HG02870 (cell line): ENCODE measurements at regions not wholly inside any gene's neighbourhood (a gene's known extent, or its start where the extent isn't known, plus 50 kb on each side); places are given as distances from the start of the nearest gene placed in this dataset.

ENCODE experiments used
- ATAC-seq: cut with Tn5 transposase; IDR thresholded peaks from one replicate; pipeline ENCODE4 v1.9.1; 2021; ENCODE audit warnings: mild to moderate bottlenecking, moderate library complexity; ENCODE audit not compliant: unreplicated experiment

- no peak for ATAC-seq
These were observed 101.9 kb upstream of the KCNMB2 start for GRCh38 chr3:178434206-178434805.

GRCh38 chr3:178435575-178435974 lies 100.7 kb upstream of the KCNMB2 start:
- no peak for ATAC-seq

- no peak for ATAC-seq
These were observed 99.5 kb upstream of the KCNMB2 start for GRCh38 chr3:178436773-178437172.

- no peak for ATAC-seq
These were observed 99.0 kb upstream of the KCNMB2 start for GRCh38 chr3:178437236-178437635.

DNA sequence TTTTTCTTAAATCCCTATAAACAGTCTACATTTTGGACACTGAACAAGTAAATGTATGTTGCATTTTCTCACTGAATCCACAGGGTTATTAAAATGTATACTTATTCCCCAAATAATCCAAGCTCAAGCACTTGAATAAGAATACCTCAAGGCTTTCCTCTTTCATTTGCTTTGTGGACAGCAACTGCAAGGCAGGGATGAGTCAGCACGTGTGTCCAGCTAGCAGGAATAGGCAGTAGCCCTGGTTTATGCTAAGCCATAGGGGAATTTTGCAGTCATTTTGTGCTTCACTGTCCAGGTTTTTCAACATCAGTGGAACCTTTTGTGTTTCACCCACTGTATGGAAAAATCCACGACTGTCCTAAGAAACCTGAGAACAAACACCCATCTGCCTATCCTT lies 96.7 kb upstream of the KCNMB2 start:
- ATAC-seq: no peak

DNA sequence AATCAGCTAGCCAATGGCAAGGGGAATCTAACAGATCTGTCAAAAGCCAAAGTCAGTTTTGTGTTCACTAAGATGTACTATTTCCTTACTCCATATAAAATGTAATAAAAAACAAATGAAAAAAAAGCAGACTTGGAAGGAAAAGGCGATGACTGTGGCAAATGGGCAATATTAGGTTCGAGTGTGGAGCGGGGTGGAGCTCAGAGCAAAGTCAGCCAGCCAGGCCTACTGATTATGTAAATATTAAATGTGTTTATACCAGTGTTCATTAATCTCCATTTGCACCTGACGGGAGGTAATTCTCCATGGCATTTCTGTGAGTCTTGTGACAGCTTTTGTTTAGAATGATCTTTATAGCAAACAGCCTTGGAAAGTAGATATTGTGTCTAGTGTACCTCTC lies 96.2 kb upstream of the KCNMB2 start:
- no peak for ATAC-seq

- ATAC-seq: no peak
These were observed 92.6 kb upstream of the KCNMB2 start for GRCh38 chr3:178443634-178444033.

DNA sequence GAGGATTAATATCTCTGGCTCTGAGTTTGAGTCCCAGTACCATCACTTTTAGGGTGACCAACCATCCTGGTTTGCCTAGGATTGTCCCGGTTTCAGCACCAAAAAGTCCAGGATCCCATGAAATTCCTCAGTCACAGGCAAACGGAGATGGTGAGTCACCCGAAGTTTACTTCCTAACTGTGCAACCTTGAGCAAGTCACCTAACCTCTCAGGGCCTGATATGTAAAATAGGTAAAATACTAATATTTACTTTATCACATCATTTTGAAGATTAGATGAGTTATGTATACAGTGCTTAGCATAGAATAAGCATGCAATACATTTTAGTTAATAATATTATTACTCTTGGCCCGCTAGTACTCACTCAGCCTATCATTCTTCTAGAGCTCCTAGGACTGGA lies 91.1 kb upstream of the KCNMB2 start:
- ATAC-seq: no peak

DNA sequence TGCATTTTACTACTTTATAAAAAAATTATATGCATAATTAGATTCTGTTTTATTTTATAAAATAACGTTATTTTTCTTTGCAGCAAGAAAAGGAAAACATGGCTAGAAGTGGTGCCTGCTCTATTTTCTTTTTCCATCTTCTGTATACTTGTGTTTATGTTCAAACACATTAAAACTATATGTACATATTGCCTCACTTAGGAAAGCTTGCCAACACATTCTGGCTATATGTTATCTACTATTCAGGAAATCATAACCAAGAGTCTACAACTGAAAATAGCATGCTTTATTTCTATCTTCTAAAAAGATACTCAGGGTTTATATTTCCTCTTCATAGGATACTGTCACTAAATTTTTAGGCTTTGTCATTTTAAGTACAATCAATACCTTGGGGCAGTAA lies 90.2 kb upstream of the KCNMB2 start:
- ATAC-seq: no peak

DNA sequence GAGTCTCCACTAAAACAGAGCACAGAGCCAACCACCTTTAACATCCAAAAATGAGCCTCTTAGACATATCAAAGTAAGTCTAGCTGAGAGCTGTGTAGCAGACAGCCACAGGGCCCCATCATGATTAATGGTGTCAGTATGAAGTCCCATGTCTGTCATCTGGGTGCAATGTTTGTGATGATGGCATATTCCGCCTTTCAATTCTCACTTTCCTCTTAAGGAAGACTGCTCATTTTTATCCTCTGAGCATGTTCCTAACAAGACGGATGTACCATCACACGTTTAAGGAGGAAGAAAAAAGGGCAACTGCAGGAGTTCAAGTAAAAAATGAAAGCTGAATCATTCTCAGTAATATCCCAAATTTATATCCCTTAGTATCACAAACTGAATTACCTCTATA lies 85.8 kb upstream of the KCNMB2 start:
- ATAC-seq: no peak

GRCh38 chr3:178451799-178452198 lies 84.4 kb upstream of the KCNMB2 start:
- no peak for ATAC-seq

DNA sequence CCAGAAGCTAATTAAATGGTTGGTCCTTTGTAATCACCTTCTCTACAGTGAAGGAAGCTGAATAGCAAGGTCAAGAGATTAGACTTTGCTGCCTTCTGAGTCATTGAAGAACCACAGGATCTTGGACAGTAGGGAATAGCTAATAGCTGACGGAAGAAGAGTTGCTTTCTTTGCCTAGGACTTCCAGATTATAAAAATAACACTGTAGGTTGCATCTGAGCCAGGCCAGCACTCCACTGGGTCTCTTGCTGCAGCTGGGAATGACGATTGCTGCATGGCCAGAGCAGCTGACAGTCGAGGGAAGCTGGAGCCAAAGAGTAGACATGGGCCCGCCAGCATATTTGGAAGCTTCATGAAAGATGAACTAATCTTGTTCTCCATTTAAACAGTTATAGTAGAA lies 81.5 kb upstream of the KCNMB2 start:
- no peak for ATAC-seq

DNA sequence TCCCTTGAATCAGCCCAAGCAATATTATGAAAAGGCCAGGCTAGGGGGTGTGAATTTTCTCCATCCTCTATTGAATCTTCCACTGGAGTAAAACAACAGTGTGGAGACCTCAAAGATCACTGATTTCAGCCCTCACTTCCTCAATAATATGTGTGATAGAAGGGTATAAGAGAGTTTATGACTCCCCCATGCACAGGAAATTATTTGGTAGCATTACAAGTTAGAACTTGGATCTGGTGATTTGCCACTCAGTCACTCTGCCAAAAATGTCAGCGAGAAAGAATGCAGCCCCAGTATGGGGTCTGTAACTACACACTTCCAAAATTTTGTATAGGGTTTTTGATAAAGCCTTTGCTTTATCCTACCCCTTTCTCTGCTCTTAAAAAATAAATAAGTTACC lies 81.0 kb upstream of the KCNMB2 start:
- ATAC-seq: no peak

- ATAC-seq: no peak
These were observed 80.3 kb upstream of the KCNMB2 start for GRCh38 chr3:178455946-178456345.

DNA sequence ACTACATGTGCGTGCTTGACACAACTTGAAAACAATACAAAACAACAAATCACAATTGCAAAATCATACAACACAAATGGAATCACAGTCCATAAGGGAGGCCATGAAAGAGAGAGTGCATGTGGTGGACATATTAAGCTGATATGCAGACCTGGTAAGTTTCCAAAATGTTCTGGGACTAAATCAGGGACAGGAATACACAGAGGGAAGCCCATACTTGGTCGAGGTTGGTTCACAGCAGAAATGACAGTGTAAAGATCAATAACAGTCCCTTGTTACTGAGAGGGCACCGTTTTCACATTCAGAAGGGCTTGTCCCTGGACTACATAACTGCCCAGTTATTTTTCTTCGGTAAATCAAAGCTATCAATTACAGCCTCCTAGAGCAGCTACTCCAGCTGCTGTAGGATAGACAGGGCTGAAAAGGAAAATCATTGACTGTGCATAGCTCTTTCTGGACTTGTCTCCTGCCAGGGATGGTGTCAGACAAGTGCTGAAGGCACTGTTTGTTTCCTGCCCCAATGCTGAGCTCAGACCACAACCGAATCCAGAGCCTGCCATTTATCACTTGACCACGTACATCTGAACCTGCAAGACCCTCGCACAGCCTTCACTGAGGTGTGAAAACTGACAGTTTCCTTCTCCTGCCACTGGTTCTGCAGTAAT lies 79.5 kb upstream of the KCNMB2 start:
- ATAC-seq: no peak

DNA sequence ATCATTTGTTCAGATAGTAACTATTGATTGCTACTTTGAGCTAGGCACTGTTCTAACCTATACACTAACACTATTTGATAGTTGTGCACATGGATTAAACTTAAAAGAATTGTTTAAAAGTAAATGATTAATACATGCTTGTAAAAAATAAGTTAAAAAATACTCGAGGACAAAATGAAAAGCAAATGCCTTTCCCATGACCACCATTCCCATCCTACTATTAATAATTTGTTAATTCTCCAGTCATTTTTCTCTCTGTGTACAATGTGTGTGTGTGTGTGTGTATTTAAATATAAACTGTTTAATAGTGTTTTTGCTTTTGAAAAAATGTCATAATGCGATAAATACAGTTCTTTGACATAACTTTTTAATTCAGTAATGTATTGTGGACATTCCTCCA lies 78.7 kb upstream of the KCNMB2 start:
- no peak for ATAC-seq

GRCh38 chr3:178458313-178459037 lies 77.8 kb upstream of the KCNMB2 start:
- ATAC-seq: no peak

GRCh38 chr3:178459038-178459410 lies 77.2 kb upstream of the KCNMB2 start:
- ATAC-seq: no peak

DNA sequence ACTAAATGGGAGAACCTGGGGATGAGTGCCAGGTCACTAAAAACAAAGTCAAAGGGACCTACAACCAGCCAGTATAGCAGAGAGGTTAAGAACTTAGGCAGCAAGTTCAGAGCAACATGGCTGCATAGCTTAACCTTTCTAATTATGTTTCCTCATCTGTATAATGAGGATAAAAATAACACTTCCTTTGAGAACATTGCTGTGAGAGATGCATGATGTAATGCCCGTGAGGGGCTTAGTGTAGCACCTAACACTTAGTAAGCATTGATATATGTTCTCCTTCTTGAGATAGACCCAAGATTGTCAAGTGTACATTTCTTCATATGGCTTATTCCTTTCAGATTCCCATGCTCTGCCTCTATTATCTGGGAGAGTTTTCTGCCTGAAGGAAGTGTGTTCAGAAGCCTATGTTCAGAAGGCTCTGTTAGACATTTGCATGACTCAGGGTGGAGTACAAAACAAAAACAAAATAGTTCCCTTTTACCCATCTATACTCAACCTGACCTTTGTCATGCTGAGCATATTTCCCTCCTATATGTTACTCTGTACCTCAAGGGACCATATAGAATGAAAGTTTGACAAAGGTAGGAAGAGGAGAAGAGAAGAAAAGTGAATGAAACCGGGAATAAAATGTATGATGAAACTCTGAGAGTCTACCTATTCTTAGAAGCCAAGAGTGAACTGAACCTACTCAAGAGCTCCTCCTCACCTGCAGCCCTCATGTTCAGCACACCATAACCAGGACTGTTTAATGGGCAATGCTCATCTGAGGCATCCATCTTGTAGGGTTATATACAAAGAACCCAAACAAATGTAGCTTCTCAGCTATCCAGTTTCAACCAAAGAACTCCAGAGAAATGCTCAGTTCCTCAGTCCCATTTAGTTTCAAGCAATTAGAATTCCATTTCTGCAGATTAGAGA lies 70.7 kb upstream of the KCNMB2 start:
- peak; percentile 45 for ATAC-seq

GRCh38 chr3:178472941-178473340 lies 63.3 kb upstream of the KCNMB2 start:
- no peak for ATAC-seq

DNA sequence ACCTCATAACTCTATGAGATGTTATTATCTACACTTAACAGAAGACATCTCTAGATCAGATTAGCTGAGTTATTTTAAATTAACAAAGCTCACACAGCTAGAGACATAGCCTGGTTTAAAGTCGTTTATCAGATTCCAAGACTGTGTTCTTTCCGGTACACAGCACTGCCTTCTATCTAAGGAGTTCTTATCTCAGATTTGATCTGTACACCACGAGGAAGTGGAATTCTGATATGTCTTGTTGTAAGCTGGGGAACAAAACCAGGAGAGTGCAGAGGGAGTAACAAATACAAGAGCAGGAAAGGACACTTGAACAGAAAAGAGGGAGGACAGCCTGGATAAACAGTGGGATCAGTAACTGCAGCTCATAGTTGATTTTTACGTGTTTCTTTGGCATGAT lies 61.7 kb upstream of the KCNMB2 start:
- ATAC-seq: no peak
